ENCODE measurements at regions not wholly inside any gene's neighbourhood (a gene's known extent, or its start where the extent isn't known, plus 50 kb on each side); places are given as distances from the start of the nearest gene placed in this dataset.

DNA sequence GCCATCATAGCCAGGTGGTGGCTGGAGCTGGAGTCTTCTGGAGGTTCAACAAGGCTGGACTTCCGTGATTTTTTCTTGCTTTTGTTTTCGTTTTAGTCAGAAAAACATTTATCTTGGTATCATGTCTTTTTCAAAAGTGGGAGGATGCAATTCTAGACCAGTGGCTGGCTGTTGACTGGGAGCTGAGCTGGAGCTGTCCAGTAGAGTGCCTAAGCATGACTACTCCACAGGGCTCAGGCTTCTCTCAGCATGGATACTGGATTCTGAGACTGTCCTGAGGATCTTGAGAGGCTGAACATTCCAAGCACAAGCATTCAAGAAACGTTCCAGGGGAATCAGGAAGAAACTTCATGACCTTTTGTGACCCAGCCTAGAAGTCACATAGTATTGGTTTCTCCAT is 598.1 kb downstream of the MID1IP1 start:
- Histone ChIP-seq H3K4me3 (no peak overlapping the region), H3K9me3 (no peaks in the 10 kb centered on the region), H3K27me3 (no peaks in the 10 kb centered on the region), H3K27ac (no peak overlapping the region), H3K36me3 (no peaks in the 10 kb centered on the region), H3K4me1 (peaks cover 0 to 5% (median 0%) of the 10 kb centered on the region in 4 donors)
- TF ChIP-seq POLR2A (IDR thresholded peaks at IDR 0.05), result no peak
- no peak for TF ChIP-seq EP300 (IDR thresholded peaks at IDR 0.05)
- TF ChIP-seq, protein P1, sequence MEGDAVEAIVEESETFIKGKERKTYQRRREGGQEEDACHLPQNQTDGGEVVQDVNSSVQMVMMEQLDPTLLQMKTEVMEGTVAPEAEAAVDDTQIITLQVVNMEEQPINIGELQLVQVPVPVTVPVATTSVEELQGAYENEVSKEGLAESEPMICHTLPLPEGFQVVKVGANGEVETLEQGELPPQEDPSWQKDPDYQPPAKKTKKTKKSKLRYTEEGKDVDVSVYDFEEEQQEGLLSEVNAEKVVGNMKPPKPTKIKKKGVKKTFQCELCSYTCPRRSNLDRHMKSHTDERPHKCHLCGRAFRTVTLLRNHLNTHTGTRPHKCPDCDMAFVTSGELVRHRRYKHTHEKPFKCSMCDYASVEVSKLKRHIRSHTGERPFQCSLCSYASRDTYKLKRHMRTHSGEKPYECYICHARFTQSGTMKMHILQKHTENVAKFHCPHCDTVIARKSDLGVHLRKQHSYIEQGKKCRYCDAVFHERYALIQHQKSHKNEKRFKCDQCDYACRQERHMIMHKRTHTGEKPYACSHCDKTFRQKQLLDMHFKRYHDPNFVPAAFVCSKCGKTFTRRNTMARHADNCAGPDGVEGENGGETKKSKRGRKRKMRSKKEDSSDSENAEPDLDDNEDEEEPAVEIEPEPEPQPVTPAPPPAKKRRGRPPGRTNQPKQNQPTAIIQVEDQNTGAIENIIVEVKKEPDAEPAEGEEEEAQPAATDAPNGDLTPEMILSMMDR (IDR thresholded peaks at IDR 0.05), result no peak
- DNase-seq (ENCODE audit: low spot score in 2 of 2), result no peak
- 33 to 37% methylated on average over 3 of the region's 3 CpGs for WGBS, 2 donors

DNA sequence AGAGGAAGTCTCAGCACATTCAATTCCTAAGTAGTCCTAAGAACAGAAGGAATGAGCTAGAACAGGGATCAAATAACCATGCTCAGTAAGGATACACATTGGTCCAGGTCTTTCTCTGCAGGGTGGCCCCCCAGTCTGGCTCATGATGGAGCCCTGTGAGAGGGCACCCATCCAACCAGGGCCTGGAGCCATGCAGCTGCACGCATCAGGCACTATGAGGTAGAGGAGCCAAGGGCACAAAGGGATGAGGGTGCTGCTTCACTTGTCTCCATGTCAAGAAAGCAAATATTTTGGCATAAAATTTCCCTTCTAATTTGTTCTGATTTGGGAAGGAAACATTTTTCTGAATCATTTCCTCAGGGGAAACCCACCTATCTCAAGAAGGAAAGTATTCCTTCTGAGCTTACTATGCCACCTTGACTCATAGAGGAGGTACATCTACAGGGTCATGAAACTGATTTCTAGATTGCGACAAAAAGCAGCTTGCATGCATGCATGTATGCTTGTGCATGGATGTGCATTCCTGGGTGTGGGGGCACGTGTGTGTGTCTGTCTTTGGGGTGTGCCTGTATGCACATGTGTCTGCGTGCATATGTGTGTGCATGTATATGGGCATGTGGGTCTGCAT is 600.3 kb downstream of the MID1IP1 start:
- 85 to 94% methylated on average over 3 to 4 of the region's 4 CpGs for WGBS, 2 donors
- Histone ChIP-seq H3K27ac (no peak overlapping the region), H3K9me3 (no peaks in the 10 kb centered on the region), H3K4me3 (no peak overlapping the region), H3K4me1 (peaks cover 0 to 5% (median 0%) of the 10 kb centered on the region in 4 donors), H3K36me3 (no peaks in the 10 kb centered on the region), H3K27me3 (no peaks in the 10 kb centered on the region)
- no peak for DNase-seq (ENCODE audit: low spot score in 2 of 2)
- TF ChIP-seq POLR2A (IDR thresholded peaks at IDR 0.05) (no peak), EP300 (IDR thresholded peaks at IDR 0.05) (no peak)
- TF ChIP-seq, protein P1 (IDR thresholded peaks at IDR 0.05), result no peak

DNA sequence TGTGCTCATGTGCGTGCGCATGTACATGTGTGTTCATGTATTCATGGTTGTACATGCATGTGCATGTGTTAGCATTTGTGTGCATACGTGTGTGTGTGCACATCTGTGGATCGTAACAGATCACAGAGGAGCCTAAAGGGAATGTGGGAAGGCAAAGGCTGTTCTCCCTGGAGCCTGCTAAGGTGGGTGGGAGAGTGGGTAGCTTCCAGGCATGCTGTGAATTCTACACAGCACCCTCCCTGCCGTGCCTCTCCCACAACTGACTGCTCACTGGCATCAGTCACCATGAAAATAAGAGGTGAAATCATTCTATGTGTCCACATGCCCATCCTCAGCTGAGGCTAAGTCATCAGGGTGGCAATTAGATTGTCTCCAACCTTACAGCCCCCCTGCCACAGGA is 600.9 kb downstream of the MID1IP1 start:
- Histone ChIP-seq H3K27me3 (no peaks in the 10 kb centered on the region), H3K27ac (no peak overlapping the region), H3K4me1 (peaks cover 0 to 5% (median 0%) of the 10 kb centered on the region in 4 donors), H3K36me3 (no peaks in the 10 kb centered on the region), H3K9me3 (no peaks in the 10 kb centered on the region), H3K4me3 (no peak overlapping the region)
- WGBS, 2 donors, result 83 to 94% methylated on average over 5 of the region's 5 CpGs
- no peak for TF ChIP-seq POLR2A (IDR thresholded peaks at IDR 0.05)
- TF ChIP-seq, protein P1 (IDR thresholded peaks at IDR 0.05), result no peak
- TF ChIP-seq EP300 (IDR thresholded peaks at IDR 0.05), result no peak
- no peak for DNase-seq (ENCODE audit: low spot score in 2 of 2)

DNA sequence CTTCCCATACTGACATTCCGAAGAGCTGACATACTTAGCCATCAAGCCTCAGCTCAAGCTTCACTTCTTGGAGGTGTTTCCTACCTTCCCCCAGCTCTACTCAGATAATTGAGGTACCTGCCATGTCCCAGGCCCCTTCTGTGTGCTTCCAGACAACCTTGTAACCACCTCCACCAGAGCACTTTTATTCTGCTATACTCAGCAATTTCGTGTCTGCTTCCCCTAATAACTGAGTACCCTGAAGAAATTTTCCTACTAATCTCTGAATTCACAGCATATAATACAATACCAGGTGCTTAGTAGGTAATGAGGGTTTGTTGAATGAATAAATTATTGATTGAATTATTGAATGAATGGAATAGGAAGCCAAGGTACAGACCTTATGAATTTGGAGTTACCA is 605.5 kb downstream of the MID1IP1 start:
- no peaks in the 10 kb centered on the region for H3K9me3 ChIP-seq
- no peaks in the 10 kb centered on the region for H3K27me3 ChIP-seq
- H3K4me3 ChIP-seq, result no peak overlapping the region
- H3K27ac ChIP-seq, result no peak overlapping the region
- 75 to 100% methylated on average over 2 of the region's 2 CpGs for whole genome bisulfite sequencing, 2 donors
- no peaks in the 10 kb centered on the region for H3K4me1 ChIP-seq
- no peak for TF ChIP-seq EP300 (IDR thresholded peaks at IDR 0.05)
- TF ChIP-seq, protein P1 (IDR thresholded peaks at IDR 0.05), result no peak
- no peak for TF ChIP-seq POLR2A (IDR thresholded peaks at IDR 0.05)
- no peaks in the 10 kb centered on the region for H3K36me3 ChIP-seq
- no peak for DNase-seq (ENCODE audit: low spot score in 2 of 2)

DNA sequence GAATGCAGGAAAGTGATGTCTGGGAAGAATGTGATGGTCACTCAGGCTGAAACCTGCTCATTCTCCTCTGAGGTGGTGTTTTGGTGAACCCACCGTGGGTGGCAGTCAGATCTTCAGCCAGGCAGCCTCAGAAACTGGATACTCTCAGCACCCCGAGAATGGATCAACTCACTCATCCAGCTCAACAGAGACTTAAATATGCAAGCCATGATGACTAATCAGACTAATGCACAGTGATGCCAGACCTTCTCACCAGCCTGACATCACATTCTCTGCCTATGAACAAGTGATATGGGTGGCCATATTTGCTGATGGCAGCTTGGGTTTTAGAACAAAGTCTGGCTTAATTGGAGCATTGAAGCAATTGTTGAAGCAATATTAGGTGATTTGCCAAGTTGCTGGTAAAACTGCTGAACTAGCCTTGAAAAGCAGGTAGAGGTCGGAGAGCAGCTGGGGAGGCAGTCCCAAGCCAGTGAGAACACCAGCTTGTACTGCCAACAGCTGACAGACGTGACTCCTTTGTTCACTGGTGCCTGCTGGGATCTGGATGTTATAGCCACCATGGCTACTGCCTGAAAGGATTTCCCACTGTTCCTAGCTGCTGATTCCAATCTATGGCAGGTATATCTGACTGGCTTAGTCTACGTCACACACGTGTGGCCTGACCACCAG is 608.1 kb downstream of the MID1IP1 start:
- Histone ChIP-seq H3K4me3 (no peak overlapping the region), H3K9me3 (no peaks in the 10 kb centered on the region), H3K36me3 (no peaks in the 10 kb centered on the region), H3K4me1 (no peaks in the 10 kb centered on the region), H3K27me3 (no peaks in the 10 kb centered on the region), H3K27ac (no peak overlapping the region)
- 78 to 87% methylated on average over 3 to 6 of the region's 6 CpGs for WGBS, 2 donors
- no peak for TF ChIP-seq POLR2A (IDR thresholded peaks at IDR 0.05)
- TF ChIP-seq, protein P1 (IDR thresholded peaks at IDR 0.05), result no peak
- no peak for TF ChIP-seq EP300 (IDR thresholded peaks at IDR 0.05)
- DNase-seq (ENCODE audit: low spot score in 2 of 2), result no peak
